GM18505 (cell line): ENCODE measurements at regions not wholly inside any gene's neighbourhood (a gene's known extent, or its start where the extent isn't known, plus 50 kb on each side); places are given as distances from the start of the nearest gene placed in this dataset.

Experiments used
- ATAC-seq: cut with Tn5 transposase; IDR thresholded peaks from one replicate; pipeline ENCODE4 v1.9.1; 2021; ENCODE audit not compliant: unreplicated experiment
- POLR2A ChIP-seq: IDR thresholded peaks from 4 replicates; pipeline ENCODE4 v1.6.1; 2011; ENCODE audit warnings: borderline replicate concordance; ENCODE audit not compliant: insufficient read depth, insufficient read length; ENCODE audit errors: extremely low read depth

- TF ChIP-seq POLR2A: no peak
- no peak for ATAC-seq
Measured at GRCh38 chr3:147773116-147773630, 364.0 kb downstream of the ZIC1 start.

GRCh38 chr3:147775411-147775810, 366.2 kb downstream of the ZIC1 start:
- no peak for ATAC-seq
- no peak for TF ChIP-seq POLR2A

GRCh38 chr3:147775816-147776530, 366.8 kb downstream of the ZIC1 start:
- no peak for TF ChIP-seq POLR2A
- ATAC-seq: no peak

GRCh38 chr3:147793841-147794240, 384.7 kb downstream of the ZIC1 start:
- TF ChIP-seq POLR2A: no peak
- no peak for ATAC-seq

GRCh38 chr3:147794596-147794995, 385.4 kb downstream of the ZIC1 start:
- ATAC-seq: no peak
- TF ChIP-seq POLR2A: no peak

GRCh38 chr3:147795418-147795817, 386.3 kb downstream of the ZIC1 start:
- TF ChIP-seq POLR2A: no peak
- no peak for ATAC-seq

- no peak for TF ChIP-seq POLR2A
- ATAC-seq: no peak
Measured at GRCh38 chr3:147797095-147797494, 387.9 kb downstream of the ZIC1 start.

- no peak for TF ChIP-seq POLR2A
- ATAC-seq: no peak
Measured at GRCh38 chr3:147799601-147800000, 390.4 kb downstream of the ZIC1 start.

GRCh38 chr3:147807776-147808175, 398.6 kb downstream of the ZIC1 start:
- ATAC-seq: no peak

GRCh38 chr3:147809206-147809605, 400.0 kb downstream of the ZIC1 start:
- TF ChIP-seq POLR2A: no peak
- no peak for ATAC-seq

More at GRCh38 chr3:147807776-147808175, 398.6 kb downstream of the ZIC1 start:
- TF ChIP-seq POLR2A: no peak

GRCh38 chr3:147812186-147812911, 403.2 kb downstream of the ZIC1 start:
- no peak for TF ChIP-seq POLR2A
- ATAC-seq: no peak

GRCh38 chr3:147813256-147813655, 404.1 kb downstream of the ZIC1 start:
- no peak for TF ChIP-seq POLR2A
- ATAC-seq: no peak

- no peak for ATAC-seq
- TF ChIP-seq POLR2A: no peak
Measured at GRCh38 chr3:147816752-147817151, 407.6 kb downstream of the ZIC1 start.

- ATAC-seq: no peak
- no peak for TF ChIP-seq POLR2A
Measured at GRCh38 chr3:147832611-147833010, 423.4 kb downstream of the ZIC1 start.
